GM18867 (cell line): ENCODE measurements at regions not wholly inside any gene's neighbourhood (a gene's known extent, or its start where the extent isn't known, plus 50 kb on each side); places are given as distances from the start of the nearest gene placed in this dataset.
"Not testable (repeated sequence)": the region's sequence is repeated elsewhere in the genome, so short reads cannot be mapped to it uniquely, and the experiment has no call there.

Source experiments
- ATAC-seq: cut with Tn5 transposase; IDR thresholded peaks from one replicate; pipeline ENCODE4 v1.9.1; 2021; ENCODE audit warnings: mild to moderate bottlenecking, moderate library complexity; ENCODE audit not compliant: unreplicated experiment

DNA sequence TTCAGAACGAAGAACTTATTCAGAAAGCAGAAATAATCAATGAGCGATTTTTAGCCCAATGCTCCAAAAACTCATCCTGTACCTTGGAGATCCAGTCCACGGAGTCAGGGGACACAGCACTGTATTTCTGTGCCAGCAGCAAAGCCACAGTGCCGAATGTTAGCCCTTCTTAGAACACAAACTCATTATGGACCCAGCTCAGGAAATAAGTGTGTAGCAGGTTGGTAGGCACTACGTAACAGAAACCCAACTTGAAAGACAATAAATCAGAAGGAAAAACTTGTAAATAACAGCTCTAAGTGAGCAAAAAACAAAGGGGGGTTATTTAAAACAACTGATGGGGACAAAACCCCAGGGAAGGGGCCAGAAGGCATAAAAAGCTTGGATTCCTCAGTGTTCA is 112.0 kb upstream of the PRSS1 start:
- no peak for ATAC-seq

DNA sequence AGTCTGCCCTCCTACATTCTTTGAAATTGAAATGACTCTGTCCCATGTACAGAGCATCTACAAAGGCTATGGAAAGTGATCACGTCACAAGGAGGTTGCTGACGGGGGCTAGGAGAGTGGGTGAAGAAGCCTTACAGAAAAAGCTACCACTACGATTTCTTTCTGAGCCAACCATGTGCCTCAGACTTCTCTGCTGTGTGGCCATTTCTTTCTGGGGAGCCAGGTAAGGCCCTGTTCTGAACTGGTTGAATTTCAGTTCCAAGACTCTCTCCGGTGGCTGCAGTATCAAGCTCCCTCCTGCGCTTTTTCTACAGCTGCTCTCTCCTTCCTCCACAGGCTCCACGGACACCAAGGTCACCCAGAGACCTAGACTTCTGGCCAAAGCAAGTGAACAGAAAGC is 112.5 kb upstream of the PRSS1 start:
- ATAC-seq: no peak

DNA sequence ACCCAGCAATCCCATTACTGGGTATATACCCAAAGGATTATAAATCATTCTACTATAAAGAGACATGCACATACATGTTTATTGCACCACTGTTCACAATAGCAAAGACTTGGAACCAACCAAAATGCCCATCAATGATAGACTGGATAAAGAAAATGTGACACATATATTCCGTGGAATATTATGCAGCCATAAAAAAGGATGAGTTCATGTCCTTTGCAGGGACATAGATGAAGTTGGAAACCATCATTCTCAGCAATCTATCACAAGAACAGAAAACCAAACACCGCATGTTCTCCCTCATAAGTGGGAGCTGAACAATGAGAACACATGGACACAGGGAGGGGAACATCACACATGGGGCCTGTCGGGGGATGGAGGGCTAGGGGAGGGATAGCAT is 113.2 kb upstream of the PRSS1 start:
- ATAC-seq: not testable (repeated sequence)

DNA sequence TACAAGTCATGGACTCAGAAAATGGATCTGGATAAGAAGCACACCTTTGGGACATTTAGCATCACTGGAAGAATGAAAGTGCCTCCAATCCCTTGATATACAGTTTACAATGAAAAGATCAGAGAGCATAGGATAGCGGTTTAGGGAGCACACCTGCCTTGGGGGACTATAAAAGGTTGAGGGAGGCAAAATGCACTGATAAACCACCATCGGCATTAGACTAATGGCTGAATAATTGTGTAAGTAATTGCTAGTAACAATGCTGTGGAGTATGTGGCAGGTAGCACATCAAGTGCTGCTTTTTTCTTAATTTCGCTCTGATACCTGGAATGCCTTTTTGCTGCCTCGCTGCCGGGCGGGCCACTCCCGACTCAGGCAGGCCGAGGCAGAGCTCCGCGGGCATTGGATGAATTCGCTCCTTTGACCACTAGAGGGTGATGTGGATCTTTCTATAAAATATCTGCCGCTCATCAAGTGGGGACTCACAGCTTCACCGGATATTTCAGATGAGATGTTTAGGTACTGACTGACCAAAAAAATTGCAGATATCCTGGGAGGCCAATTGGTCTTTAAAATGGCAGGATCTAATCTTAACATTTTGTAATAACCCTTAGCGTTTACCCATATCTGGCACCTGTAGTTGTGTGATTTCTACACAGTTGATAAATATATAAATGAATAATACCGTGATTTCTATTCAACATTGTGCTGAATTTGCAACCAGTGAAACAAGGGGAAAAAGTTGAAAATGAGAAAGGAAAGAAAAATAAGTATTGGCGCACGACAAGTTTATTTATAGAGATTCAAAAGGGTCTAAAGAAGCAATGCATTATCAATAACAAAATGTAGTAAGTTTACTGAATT is 116.8 kb upstream of the PRSS1 start:
- ATAC-seq: peak; percentile 98

DNA sequence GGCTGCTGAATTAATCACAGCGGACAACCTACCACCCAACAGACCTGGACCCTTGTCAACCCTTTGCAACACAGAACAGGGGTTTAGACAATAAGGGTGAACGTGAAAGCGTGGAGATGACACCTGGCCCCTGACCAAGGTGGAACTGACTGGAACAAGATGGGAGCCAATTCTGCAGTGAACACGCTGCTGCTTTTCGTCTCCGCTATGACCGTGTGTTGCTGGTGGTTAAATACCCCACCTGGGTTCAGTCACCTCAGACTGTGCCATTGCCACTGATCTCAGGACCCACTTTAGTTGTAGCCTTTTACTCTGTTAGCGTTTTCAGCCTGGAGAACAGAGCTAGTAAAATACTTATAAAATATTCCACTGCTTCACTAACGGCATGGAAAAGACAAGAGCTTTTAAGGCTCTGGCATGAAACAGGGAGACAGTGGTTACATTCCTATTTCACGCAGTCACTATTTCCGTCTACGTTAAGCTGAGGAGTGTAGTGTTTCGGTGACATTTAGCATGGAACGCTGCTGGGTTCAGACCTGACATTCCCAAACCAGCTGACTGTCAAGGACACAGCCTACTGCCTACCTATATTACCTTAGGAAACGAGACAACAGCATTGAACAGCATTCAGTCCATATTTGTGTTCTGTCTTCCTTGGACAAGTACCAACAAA is 119.5 kb upstream of the PRSS1 start:
- no peak for ATAC-seq

DNA sequence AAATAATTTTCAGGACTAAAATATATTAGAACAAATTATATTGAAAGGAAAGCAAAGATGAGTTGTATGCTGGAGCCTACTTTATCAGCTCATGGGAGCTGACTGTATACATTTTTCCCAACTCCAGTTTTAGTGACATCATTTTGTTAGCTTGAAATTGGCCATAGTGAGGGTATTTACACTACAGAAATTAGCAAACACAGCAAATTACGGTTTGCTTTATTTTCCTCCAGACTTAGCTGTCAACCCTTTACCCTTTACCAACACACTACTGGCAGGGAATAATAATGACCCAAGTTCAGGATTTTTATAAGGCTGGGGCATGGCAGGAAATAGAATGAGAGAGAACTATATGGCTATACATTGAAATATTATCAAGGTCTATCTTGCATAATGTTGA is 120.3 kb upstream of the PRSS1 start:
- ATAC-seq: no peak

DNA sequence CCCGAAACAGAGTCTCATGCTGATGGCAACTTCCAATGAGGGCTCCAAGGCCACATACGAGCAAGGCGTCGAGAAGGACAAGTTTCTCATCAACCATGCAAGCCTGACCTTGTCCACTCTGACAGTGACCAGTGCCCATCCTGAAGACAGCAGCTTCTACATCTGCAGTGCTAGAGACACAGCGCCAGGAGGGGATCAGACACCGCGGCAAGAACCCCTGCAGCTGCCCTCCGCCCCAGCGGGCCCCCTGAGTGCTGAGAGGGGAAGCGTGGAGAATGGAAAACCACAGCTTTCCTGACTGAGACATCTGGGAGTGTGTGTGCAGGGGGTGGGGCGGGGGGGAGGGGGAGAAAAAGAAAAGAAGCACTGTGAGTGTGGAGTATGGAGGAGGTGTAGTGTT is 122.0 kb upstream of the PRSS1 start:
- ATAC-seq: not testable (repeated sequence)

DNA sequence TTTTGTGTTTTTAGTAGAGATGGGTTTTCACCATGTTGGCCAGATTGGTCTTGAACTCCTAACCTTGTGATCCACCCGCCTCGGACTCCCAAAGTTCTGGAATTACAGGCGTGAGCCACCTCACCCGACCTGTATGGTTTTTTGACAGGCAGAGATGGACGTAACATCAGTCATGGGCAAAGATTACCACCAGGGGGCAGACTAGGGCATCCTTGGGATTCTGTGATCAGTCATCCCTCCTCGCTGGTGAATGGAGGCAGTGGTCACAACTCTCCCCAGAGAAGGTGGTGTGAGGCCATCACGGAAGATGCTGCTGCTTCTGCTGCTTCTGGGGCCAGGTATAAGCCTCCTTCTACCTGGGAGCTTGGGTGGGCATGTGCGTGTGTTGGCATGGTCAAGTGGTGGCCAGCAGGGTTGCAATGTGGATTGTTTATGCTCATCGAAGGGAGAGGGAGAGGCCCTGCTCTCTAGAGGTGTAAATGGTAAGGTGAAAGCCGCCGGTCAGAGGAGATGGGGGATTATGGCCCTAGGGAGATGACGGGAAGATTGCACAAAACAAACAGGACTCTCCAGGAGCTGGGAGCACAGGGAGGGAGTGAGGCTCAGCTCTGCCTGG is 122.7 kb upstream of the PRSS1 start:
- ATAC-seq: peak; percentile 94

DNA sequence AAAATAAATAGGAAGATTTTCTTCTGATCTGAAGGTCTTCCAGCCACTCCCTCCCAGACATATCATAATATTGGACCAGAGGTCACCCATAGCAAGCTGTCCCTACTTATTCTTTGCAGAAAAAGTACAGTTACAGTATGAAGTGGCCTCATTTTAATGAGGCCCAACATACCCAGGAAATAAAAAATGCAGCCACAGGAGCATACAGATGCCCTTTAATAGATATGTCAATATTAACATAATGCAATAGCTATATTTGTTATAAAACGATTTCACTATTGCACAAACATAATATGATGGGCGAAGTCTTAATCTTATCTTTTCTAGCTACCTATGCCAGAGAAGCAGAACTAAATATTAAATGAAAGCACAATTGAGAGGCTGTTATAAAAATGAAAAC is 124.1 kb upstream of the PRSS1 start:
- ATAC-seq: not testable (repeated sequence)

DNA sequence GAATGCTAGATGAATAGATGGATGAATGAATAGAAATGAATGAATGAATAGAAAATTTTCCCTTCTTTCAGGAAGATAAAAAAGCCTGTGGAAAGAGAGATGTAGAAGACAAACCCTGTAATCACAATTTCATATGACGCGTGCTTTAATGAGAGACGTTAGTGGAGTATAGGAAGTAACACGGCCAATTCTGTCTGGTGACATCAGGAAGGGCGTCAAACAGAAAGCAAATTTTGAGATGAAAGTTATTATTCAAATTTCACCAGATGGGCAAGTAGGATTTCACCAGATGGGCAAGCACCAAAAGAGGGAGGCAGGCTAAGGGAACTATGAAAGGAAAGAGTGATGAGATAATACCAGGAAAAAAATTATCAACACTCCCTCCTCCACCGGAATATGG is 128.9 kb upstream of the PRSS1 start:
- no peak for ATAC-seq

DNA sequence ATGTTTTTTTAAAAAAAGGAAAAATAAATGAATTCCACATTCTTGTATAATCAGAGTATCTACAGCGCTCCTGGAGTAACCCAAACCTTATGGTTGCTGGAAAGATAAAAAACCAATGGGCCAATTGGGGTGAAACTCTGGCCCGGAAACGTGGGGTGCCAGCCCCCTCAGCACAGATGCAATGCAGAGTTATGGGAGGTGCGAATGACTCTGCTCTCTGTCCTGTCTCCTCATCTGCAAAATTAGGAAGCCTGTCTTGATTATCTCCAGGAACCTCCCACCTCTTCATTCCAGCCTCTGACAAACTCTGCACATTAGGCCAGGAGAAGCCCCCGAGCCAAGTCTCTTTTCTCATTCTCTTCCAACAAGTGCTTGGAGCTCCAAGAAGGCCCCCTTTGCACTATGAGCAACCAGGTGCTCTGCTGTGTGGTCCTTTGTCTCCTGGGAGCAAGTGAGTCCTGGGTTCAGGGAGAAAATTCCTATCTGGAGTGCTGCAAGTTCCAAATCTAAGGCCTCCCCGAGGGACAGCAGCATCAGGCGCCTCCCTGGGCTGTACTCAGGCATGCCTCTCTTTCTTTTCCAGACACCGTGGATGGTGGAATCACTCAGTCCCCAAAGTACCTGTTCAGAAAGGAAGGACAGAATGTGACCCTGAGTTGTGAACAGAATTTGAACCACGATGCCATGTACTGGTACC is 130.5 kb upstream of the PRSS1 start:
- ATAC-seq: no peak

DNA sequence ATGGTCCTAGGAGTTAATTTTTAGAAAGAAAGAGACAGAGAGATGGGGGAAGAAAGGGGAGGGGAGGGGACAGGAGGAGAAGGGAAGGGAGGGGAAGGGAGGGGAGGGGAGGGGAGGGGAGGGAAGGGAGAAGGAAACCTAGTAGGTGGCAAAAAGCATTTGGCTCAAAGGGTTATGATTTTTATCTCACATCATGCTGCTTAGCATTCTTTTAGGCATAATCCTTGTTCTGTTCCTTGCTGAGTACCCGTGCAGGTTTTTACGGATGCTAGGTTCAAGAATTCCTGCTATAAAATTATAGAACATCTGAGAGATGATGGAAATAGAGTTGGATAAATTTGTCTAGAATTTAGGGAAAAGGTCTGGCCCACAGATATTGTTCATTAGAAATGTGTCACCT is 132.4 kb upstream of the PRSS1 start:
- ATAC-seq: no peak

DNA sequence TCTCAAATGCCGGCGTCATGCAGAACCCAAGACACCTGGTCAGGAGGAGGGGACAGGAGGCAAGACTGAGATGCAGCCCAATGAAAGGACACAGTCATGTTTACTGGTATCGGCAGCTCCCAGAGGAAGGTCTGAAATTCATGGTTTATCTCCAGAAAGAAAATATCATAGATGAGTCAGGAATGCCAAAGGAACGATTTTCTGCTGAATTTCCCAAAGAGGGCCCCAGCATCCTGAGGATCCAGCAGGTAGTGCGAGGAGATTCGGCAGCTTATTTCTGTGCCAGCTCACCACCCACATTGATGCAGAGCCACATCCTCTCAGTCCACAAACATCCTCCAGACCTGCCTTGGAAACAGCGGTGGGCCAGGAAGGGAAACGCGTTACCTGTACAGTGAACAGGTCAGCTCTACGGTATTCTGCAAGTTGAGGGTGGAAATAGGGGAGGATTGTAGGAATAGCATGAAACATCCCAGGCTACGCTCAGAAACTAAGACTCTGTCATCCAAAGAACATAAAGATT is 133.1 kb upstream of the PRSS1 start:
- ATAC-seq: no peak

DNA sequence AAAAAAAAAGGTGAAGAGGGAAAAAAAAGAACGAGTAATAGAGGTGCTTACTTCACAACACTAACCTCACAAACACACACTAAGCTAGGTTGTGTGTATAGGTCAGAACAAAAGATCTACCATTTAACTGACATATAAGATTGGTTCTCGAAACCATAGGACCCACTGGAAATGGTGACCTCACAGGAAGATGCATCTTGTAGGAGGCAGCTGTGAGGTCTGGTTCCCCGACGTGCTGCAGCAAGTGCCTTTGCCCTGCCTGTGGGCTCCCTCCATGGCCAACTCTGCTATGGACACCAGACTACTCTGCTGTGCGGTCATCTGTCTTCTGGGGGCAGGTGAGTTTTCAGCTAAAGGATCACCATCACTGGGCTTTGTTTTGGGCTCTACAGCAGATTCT is 133.8 kb upstream of the PRSS1 start:
- ATAC-seq: no peak

DNA sequence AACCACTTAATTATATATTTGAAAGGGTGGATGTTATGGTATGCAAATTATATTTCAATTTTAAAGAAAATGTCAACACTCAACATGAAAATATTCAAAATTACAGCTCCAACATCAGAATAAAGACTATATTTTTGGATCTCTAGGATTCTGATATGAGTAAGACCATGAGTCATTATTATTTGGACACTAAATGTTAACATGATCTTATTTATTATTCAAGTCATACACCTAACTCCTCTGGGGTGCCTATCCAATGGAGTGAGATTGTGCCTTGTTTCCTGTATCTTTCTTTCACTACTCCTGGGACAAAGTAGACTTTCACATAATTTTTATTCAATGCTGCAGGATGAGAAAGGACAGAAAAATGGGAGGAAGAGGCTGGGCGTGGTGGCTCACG is 135.2 kb upstream of the PRSS1 start:
- no peak for ATAC-seq

DNA sequence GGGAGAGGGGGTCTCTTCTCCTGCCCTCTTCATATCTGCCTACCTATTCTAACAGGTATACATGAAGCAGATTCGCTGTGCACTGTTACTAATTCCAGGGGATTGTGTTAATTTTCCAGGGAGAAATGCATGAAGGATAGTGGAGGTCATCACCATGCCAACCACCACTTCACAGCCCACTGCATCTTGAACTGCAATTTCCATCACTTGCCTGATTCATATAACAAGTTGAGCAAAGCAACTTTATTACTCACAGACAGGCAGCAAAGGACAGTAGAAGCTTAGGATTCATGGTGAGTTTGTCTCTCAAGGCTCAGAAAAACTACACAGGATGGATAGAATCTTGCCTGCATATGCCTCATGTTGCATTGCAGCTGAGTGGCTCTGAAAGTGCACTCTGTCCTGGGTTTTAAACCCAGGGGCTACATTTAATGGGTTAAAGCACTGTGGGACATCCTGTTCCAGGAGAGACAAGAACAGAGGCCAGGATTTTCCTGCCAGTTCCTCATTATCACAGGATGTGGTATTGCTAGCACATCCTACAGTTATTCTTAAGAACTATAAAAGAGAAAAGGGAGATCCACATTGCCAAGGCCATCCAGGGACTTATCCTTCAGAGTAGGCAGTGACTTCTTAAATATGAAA is 136.9 kb upstream of the PRSS1 start:
- ATAC-seq: no peak

DNA sequence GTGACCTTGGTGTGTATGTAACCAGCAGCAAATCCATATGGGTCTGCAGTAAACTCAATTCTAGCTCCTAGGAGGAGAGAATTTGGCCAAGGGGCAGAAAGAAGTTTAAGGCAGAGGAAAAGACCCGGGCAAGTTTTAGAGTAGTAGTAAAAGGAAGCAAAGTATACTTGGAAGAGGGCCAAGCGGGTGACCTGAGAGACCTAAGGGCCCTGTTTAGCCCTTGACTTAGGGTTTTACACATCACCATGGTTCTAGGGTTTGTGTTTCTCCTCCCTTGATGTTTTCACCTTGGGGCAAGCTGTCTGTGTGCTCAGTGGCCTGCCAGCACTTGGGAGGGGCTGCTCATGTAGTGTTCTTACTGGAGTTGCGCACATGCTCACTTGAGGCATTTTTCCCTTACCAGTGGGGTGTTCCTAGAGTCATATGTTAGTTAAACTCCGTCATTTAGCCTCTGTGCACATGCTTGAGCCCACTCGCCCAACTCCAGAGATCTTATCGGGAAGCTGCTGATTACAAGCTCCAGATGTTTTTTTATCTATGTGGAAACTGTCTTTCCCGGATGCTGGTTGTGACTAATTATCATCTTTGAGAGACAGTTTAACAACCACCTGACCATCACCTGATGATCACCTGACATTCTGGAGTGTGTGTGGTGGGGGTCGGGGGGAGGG is 137.6 kb upstream of the PRSS1 start:
- ATAC-seq: no peak

DNA sequence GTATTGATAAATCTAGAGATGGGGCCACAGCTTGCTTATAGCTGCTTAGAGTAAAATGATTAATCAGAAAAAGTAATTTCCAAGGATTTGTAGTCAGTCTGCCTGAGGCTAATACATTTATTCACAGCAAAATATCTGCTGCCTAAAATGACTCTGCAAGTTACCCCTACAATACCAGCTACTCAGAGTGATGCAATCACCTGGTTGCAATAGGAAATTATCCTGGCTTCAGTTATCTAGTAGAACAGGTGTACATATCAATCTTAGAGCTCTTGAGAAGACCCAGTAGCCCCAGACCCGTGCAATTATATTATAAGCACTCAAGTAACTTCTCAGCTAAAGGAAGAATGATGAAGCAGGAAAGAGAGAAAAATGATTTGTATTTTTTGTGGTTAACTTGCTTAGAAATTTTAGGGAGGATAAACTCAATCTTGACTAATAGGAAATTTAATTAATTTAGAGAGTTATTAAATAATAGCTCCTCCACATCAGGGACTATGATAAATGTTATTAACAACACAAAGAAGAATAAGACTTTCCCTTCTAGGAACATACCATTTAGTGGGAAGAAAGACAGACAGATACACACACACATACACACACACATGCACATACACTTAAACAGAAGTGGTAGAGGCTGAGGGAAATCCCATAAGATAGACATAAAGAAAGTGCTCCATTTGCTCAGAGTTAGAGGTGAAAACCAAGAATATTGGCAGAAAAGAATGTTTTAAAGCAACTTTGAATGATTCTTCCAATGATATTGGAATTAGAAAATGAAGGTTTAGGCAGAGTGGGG is 140.4 kb upstream of the PRSS1 start:
- ATAC-seq: no peak

DNA sequence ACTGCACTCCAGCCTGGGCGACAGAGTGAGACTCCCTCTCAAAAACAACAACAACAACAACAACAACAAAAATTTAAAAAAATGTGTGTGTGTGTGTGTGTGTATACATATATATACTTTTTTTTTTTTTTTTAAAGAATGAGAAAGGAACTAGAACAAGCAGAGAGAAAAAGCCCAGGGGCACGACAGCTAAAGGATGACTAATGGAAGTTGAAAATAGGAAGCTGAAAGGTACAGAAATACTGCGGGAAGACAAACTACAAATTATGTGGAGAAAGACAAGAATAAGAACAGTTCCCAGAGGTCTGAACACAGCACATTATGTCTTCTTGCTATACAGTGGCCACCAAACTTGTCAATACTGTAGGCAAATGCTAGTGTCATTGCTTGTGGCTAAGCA is 141.9 kb upstream of the PRSS1 start:
- no peak for ATAC-seq
